HEK293 (cell line): ENCODE measurements at regions not wholly inside any gene's neighbourhood (a gene's known extent, or its start where the extent isn't known, plus 50 kb on each side); places are given as distances from the start of the nearest gene placed in this dataset.

Experiments used
- CTCF ChIA-PET: fragments of 350-600 bp; formaldehyde crosslinking; extraction: SDS; loops from one replicate; lab custom pipeline; 2021; ENCODE audit warnings: antibody characterized with exemption; lab: Yijun Ruan, JAX
- POLR2A ChIA-PET: fragments of 300-600 bp; formaldehyde crosslinking; extraction: SDS; loops from one replicate; lab custom pipeline; 2020; ENCODE audit warnings: antibody characterized with exemption, inconsistent platforms; lab: Yijun Ruan, JAX
- H3K27ac ChIP-seq: fragments of 200-500 bp; sonication (Bioruptor generic); 2 replicates; pipeline ENCODE4 v1.5.1; 2014; ENCODE audit warnings: low read depth, low read length, control low read depth, inconsistent platforms; ENCODE audit errors: extremely low read depth
- H3K36me3 ChIP-seq, 2 experiments: fragments of 200-500 bp in 1 of 2; sonication (Bioruptor generic) in 1 of 2; 1 replicate in 1 of 2; 2 replicates in 1 of 2; pipeline ENCODE4 v1.5.1; 2014 to 2017; ENCODE audit warnings: inconsistent platforms in 2 of 2, low read length in 2 of 2; ENCODE audit not compliant: control insufficient read depth in 2 of 2, insufficient read depth in 1 of 2
- H3K4me1 ChIP-seq: fragments of 200-500 bp; sonication (Bioruptor generic); 2 replicates; pipeline ENCODE4 v1.5.1; 2014; ENCODE audit warnings: mild to moderate bottlenecking, low read length, inconsistent platforms; ENCODE audit not compliant: control insufficient read depth, insufficient read depth
- H3K4me3 ChIP-seq: 2 replicates; pipeline ENCODE4 v1.5.1; 2011; ENCODE audit warnings: low read depth, mild to moderate bottlenecking, control low read depth, low read length, moderate library complexity
- H3K9me3 ChIP-seq: fragments of 200-500 bp; sonication (Bioruptor generic); 2 replicates; pipeline ENCODE4 v1.5.1; 2014; ENCODE audit warnings: low read depth, low read length, inconsistent platforms; ENCODE audit not compliant: control insufficient read depth, insufficient read depth
- CTCF ChIP-seq: fragments of 450-650 bp; formaldehyde crosslinking; IDR thresholded peaks from 2 replicates; pipeline ENCODE4 v1.5.1; 2016; ENCODE audit warnings: missing biosample characterization, missing genetic modification characterization
- HOXD13 ChIP-seq: sonication (generic); formaldehyde crosslinking; IDR thresholded peaks from 2 replicates; pipeline ENCODE4 v1.8.0; 2022; ENCODE audit warnings: missing genetic modification reagents, borderline replicate concordance
- KLF10 ChIP-seq: fragments of 450-650 bp; IDR thresholded peaks from 2 replicates; pipeline ENCODE4 v1.5.1; 2018; ENCODE audit warnings: missing biosample characterization, mild to moderate bottlenecking, missing genetic modification characterization
- RBAK ChIP-seq: fragments of 450-650 bp; formaldehyde crosslinking; IDR thresholded peaks from 2 replicates; pipeline ENCODE4 v1.5.1; 2016; ENCODE audit warnings: missing biosample characterization, missing genetic modification characterization
- SCRT1 ChIP-seq: fragments of 450-650 bp; formaldehyde crosslinking; IDR thresholded peaks from 2 replicates; pipeline ENCODE4 v1.5.1; 2016; ENCODE audit warnings: missing biosample characterization, missing genetic modification characterization, borderline replicate concordance
- SCRT2 ChIP-seq: fragments of 450-650 bp; formaldehyde crosslinking; IDR thresholded peaks from 2 replicates; pipeline ENCODE4 v1.5.1; 2016; ENCODE audit warnings: missing biosample characterization, missing genetic modification characterization
- ZBTB20 ChIP-seq: fragments of 450-650 bp; formaldehyde crosslinking; IDR thresholded peaks from 2 replicates; pipeline ENCODE4 v1.5.1; 2016; ENCODE audit warnings: missing biosample characterization, missing genetic modification characterization
- ZBTB44 ChIP-seq: fragments of 450-650 bp; IDR thresholded peaks from 2 replicates; pipeline ENCODE4 v1.5.1; 2018; ENCODE audit warnings: missing biosample characterization, mild to moderate bottlenecking, missing genetic modification characterization
- ZBTB6 ChIP-seq: fragments of 450-650 bp; formaldehyde crosslinking; IDR thresholded peaks from 2 replicates; pipeline ENCODE4 v1.5.1; 2017; ENCODE audit warnings: missing biosample characterization, missing genetic modification characterization
- ZFHX2 ChIP-seq: fragments of 450-650 bp; formaldehyde crosslinking; conservative IDR thresholded peaks from 2 replicates; pipeline ENCODE4 v1.5.1; 2016; ENCODE audit warnings: missing biosample characterization, missing genetic modification characterization
- ZFP41 ChIP-seq: fragments of 450-650 bp; formaldehyde crosslinking; IDR thresholded peaks from 2 replicates; pipeline ENCODE4 v1.5.1; 2016; ENCODE audit warnings: missing biosample characterization, missing genetic modification characterization, borderline replicate concordance
- ZNF133 ChIP-seq: fragments of 450-650 bp; formaldehyde crosslinking; IDR thresholded peaks from 2 replicates; pipeline ENCODE4 v1.5.1; 2016; ENCODE audit warnings: missing biosample characterization, missing genetic modification characterization
- ZNF140 ChIP-seq: fragments of 450-650 bp; formaldehyde crosslinking; IDR thresholded peaks from 2 replicates; pipeline ENCODE4 v1.5.1; 2016; ENCODE audit warnings: missing biosample characterization, missing genetic modification characterization
- ZNF16 ChIP-seq: fragments of 450-650 bp; formaldehyde crosslinking; IDR thresholded peaks from 2 replicates; pipeline ENCODE4 v1.5.1; 2016; ENCODE audit warnings: low read depth, missing biosample characterization, missing genetic modification characterization
- ZNF174 ChIP-seq: fragments of 450-650 bp; formaldehyde crosslinking; IDR thresholded peaks from 2 replicates; pipeline ENCODE4 v1.5.0; 2017; ENCODE audit warnings: missing biosample characterization, mild to moderate bottlenecking, missing genetic modification characterization
- ZNF214 ChIP-seq: fragments of 450-650 bp; formaldehyde crosslinking; IDR thresholded peaks from 2 replicates; pipeline ENCODE4 v1.5.1; 2017; ENCODE audit warnings: missing biosample characterization, mild to moderate bottlenecking, missing genetic modification characterization, borderline replicate concordance
- ZNF221 ChIP-seq: fragments of 450-650 bp; formaldehyde crosslinking; IDR thresholded peaks from 2 replicates; pipeline ENCODE4 v1.5.1; 2017; ENCODE audit warnings: missing biosample characterization, missing genetic modification characterization, borderline replicate concordance
- ZNF266 ChIP-seq: fragments of 450-650 bp; formaldehyde crosslinking; IDR thresholded peaks from 2 replicates; pipeline ENCODE4 v1.5.1; 2016; ENCODE audit warnings: missing biosample characterization, missing genetic modification characterization, low read depth
- ZNF274 ChIP-seq, 2 experiments: fragments of 200-500 bp in 1 of 2; fragments of 450-650 bp in 1 of 2; sonication (Bioruptor generic) in 1 of 2; formaldehyde crosslinking in 1 of 2; IDR thresholded peaks; 2 replicates each; pipeline versions ENCODE4 v1.5.1 to v1.6.1; 2014 to 2016; ENCODE audit warnings: borderline replicate concordance in 1 of 2, inconsistent platforms in 1 of 2, low read length in 1 of 2, missing biosample characterization in 1 of 2, missing genetic modification characterization in 1 of 2
- ZNF280D ChIP-seq: fragments of 450-650 bp; formaldehyde crosslinking; IDR thresholded peaks from 2 replicates; pipeline ENCODE4 v1.5.1; 2016; ENCODE audit warnings: missing biosample characterization, missing genetic modification characterization
- ZNF488 ChIP-seq: fragments of 450-650 bp; formaldehyde crosslinking; IDR thresholded peaks from 2 replicates; pipeline ENCODE4 v1.5.1; 2016; ENCODE audit warnings: missing biosample characterization, missing genetic modification characterization
- ZNF529 ChIP-seq: fragments of 450-650 bp; formaldehyde crosslinking; IDR thresholded peaks from 2 replicates; pipeline ENCODE4 v1.5.1; 2017; ENCODE audit warnings: missing genetic modification characterization, missing biosample characterization; ENCODE audit not compliant: insufficient replicate concordance
- ZNF621 ChIP-seq: fragments of 450-650 bp; formaldehyde crosslinking; IDR thresholded peaks from 2 replicates; pipeline ENCODE4 v1.5.1; 2017; ENCODE audit warnings: missing biosample characterization, missing genetic modification characterization
- ZNF792 ChIP-seq: fragments of 450-650 bp; formaldehyde crosslinking; IDR thresholded peaks from 2 replicates; pipeline ENCODE4 v1.5.1; 2016; ENCODE audit warnings: missing biosample characterization, missing genetic modification characterization
- ZNF837 ChIP-seq: fragments of 450-650 bp; formaldehyde crosslinking; IDR thresholded peaks from 2 replicates; pipeline ENCODE4 v1.5.1; 2016; ENCODE audit warnings: missing biosample characterization, missing genetic modification characterization

- Histone ChIP-seq H3K4me1 (no peaks in the 10 kb centered on the region), H3K36me3 (no peaks in the 10 kb centered on the region), H3K27ac (no peak overlapping the region), H3K4me3 (no peak overlapping the region), H3K9me3 (no peaks in the 10 kb centered on the region)
- ChIA-PET POLR2A (no interaction called here), CTCF (no interaction called here)
- TF ChIP-seq ZBTB44 (tag by site-specific recombination) (no peak), ZNF621 (tag by site-specific recombination) (no peak), SCRT2 (tag by site-specific recombination) (no peak), ZFP41 (tag by site-specific recombination) (no peak), ZNF221 (no peak), ZNF16 (tag by site-specific recombination) (no peak), ZNF133 (tag by site-specific recombination) (no peak), ZNF529 (no peak), ZNF274 (IDR thresholded peaks at IDR 0.05; ENCODE audit: low read length) (no peak), ZNF274 (tag by site-specific recombination; IDR thresholded peaks at IDR 0.05; ENCODE audit: borderline replicate concordance) (no peak), ZNF488 (tag by site-specific recombination) (no peak), ZNF792 (no peak), ZFHX2 (tag by site-specific recombination) (no peak), ZNF140 (tag by site-specific recombination) (no peak), KLF10 (tag by site-specific recombination) (no peak), ZNF266 (tag by site-specific recombination) (no peak), RBAK (tag by site-specific recombination) (no peak)
These were observed 934.5 kb downstream of the STPG2 start for GRCh38 chr4:97208749-97209148.

- Histone ChIP-seq H3K4me1 (no peaks in the 10 kb centered on the region), H3K27ac (no peak overlapping the region), H3K36me3 (no peaks in the 10 kb centered on the region), H3K9me3 (no peaks in the 10 kb centered on the region), H3K4me3 (no peak overlapping the region)
- CTCF ChIA-PET: no interaction called here
- POLR2A ChIA-PET: no interaction called here
- TF ChIP-seq KLF10 (tag by site-specific recombination) (no peak), SCRT1 (tag by site-specific recombination) (no peak), ZNF280D (tag by site-specific recombination) (no peak), ZNF274 (IDR thresholded peaks at IDR 0.05; ENCODE audit: low read length) (no peak), ZNF274 (tag by site-specific recombination; IDR thresholded peaks at IDR 0.05; ENCODE audit: borderline replicate concordance) (no peak), ZNF214 (tag by site-specific recombination) (no peak), HOXD13 (no peak), CTCF (tag by site-specific recombination) (no peak), ZNF837 (no peak), ZNF174 (no peak), ZBTB20 (no peak), ZBTB6 (tag by site-specific recombination) (no peak)
These were observed 927.8 kb downstream of the STPG2 start for GRCh38 chr4:97215409-97215941.
